HepG2 (cell line): ENCODE measurements at regions not wholly inside any gene's neighbourhood (a gene's known extent, or its start where the extent isn't known, plus 50 kb on each side); places are given as distances from the start of the nearest gene placed in this dataset.
"Not testable (repeated sequence)": the region's sequence is repeated elsewhere in the genome, so short reads cannot be mapped to it uniquely, and the experiment has no call there.

Experiments
- ATAC-seq: fragments of 200-7000 bp; cut with Tn5 transposase; 3 replicates; pipeline ENCODE4 v1.9.1; 2020; ENCODE audit warnings: mild to moderate bottlenecking, moderate library complexity
- BruUV-seq: library from RNA; stranded (reverse); fragments of 400-500 nt; replicated peaks from 2 replicates; lab custom pipeline; 2021; lab: Mats Ljungman, UMichigan
- CTCF ChIA-PET: fragments of 300-600 bp; formaldehyde crosslinking; extraction: SDS; loops from one replicate; lab custom pipeline; 2021; ENCODE audit warnings: low total read pairs, inconsistent platforms, low intra/inter-chr PET ratio; lab: Yijun Ruan, JAX
- POLR2A ChIA-PET: fragments of 350-600 bp; sonication (Branson Sonifier 250); formaldehyde crosslinking; loops from one replicate; lab custom pipeline; 2020; ENCODE audit warnings: antibody characterized with exemption, inconsistent platforms; lab: Yijun Ruan, JAX
- DNase-seq: peaks from one replicate; pipeline ENCODE4 v3.0.0-alpha.2; 2015; ENCODE audit warnings: low spot score
- FAIRE-seq: peaks from 3 replicates; lab custom pipeline; 2011; peaks lifted over from hg19 to GRCh38; lab: Jason Lieb, UNC
- H2AFZ ChIP-seq: one replicate; pipeline ENCODE4 v1.6.1; 2011; ENCODE audit warnings: low read length, inconsistent platforms
- H3K27ac ChIP-seq: fragments of 300-600 bp; 3 replicates; pipeline ENCODE4 v1.8.0; 2011; ENCODE audit warnings: mixed run types, mild to moderate bottlenecking, mixed read lengths, low read length, inconsistent platforms; ENCODE audit not compliant: insufficient read depth; ENCODE audit errors: extremely low read length
- H3K27me3 ChIP-seq, 2 experiments: fragments of 200-600 bp in 1 of 2; 2 replicates in 1 of 2; 3 replicates in 1 of 2; pipeline versions ENCODE4 v1.6.0 to v1.8.0; 2011; ENCODE audit warnings: low read length in 2 of 2, mild to moderate bottlenecking in 2 of 2, moderate library complexity in 2 of 2, inconsistent platforms in 1 of 2; ENCODE audit not compliant: insufficient read depth in 2 of 2, control insufficient read depth in 1 of 2
- H3K36me3 ChIP-seq, 2 experiments: fragments of 200-600 bp in 1 of 2; replicated peaks in 1 of 2; 2 replicates in 1 of 2; 3 replicates in 1 of 2; pipeline versions ENCODE4 v1.5.1 to v1.8.0; 2011; ENCODE audit warnings: low read length in 2 of 2, inconsistent platforms in 1 of 2; ENCODE audit not compliant: insufficient read depth in 2 of 2, control insufficient read depth in 1 of 2
- H3K4me1 ChIP-seq: 2 replicates; pipeline ENCODE4 v1.5.1; 2012; ENCODE audit warnings: low read length, inconsistent platforms; ENCODE audit not compliant: insufficient read depth
- H3K4me2 ChIP-seq: 2 replicates; pipeline ENCODE4 v1.6.0; 2011; ENCODE audit warnings: low read depth, low read length, inconsistent platforms
- H3K4me3 ChIP-seq, 3 experiments: fragments of 200-600 bp in 1 of 3; sonication (generic), shearing (Covaris generic) in 1 of 3; replicated peaks in 1 of 3; 2 replicates each; pipeline ENCODE4 v1.5.1; 2011 to 2016; ENCODE audit warnings: low read length in 3 of 3, inconsistent platforms in 2 of 3, low read depth in 2 of 3, mild to moderate bottlenecking in 2 of 3, control low read depth in 1 of 3, mixed read lengths in 1 of 3; ENCODE audit not compliant: insufficient read depth in 1 of 3
- H3K79me2 ChIP-seq: one replicate; pipeline ENCODE4 v1.6.1; 2011; ENCODE audit warnings: low read length, inconsistent platforms; ENCODE audit not compliant: insufficient read depth
- H3K9ac ChIP-seq: 2 replicates; pipeline ENCODE4 v1.6.0; 2011; ENCODE audit warnings: mild to moderate bottlenecking, low read depth, low read length, inconsistent platforms; ENCODE audit not compliant: insufficient read depth
- H3K9me3 ChIP-seq: 2 replicates; pipeline ENCODE4 v1.5.1; 2012; ENCODE audit warnings: mild to moderate bottlenecking, low read length
- H4K20me1 ChIP-seq: 2 replicates; pipeline ENCODE4 v1.6.0; 2011; ENCODE audit warnings: inconsistent platforms, mild to moderate bottlenecking, low read length, moderate library complexity; ENCODE audit not compliant: insufficient read depth
- CEBPG ChIP-seq: IDR thresholded peaks from 2 replicates; pipeline ENCODE4 v1.6.1; 2016
- RFX1 ChIP-seq: fragments of 450-650 bp; IDR thresholded peaks from 2 replicates; pipeline ENCODE4 v1.6.1; 2017
- RFXAP ChIP-seq: sonication (generic); formaldehyde crosslinking; IDR thresholded peaks from 2 replicates; pipeline ENCODE4 v1.4.0; 2020; ENCODE audit warnings: missing genetic modification reagents, borderline replicate concordance
- SNRNP70 ChIP-seq: fragments of 200-400 bp; formaldehyde crosslinking; IDR thresholded peaks from 2 replicates; pipeline ENCODE4 v1.6.1; 2017; ENCODE audit warnings: mild to moderate bottlenecking, low read depth, low read length, moderate library complexity
- ZNF121 ChIP-seq: sonication (generic); formaldehyde crosslinking; IDR thresholded peaks from 2 replicates; pipeline ENCODE4 v1.5.0; 2020; ENCODE audit warnings: mild to moderate bottlenecking, missing genetic modification reagents
- ZNF207 ChIP-seq: fragments of 450-650 bp; IDR thresholded peaks from 2 replicates; pipeline ENCODE4 v1.6.1; 2016; ENCODE audit warnings: antibody characterized with exemption, borderline replicate concordance
- ZNF253 ChIP-seq: sonication (generic); formaldehyde crosslinking; IDR thresholded peaks from 2 replicates; pipeline ENCODE4 v1.8.0; 2022; ENCODE audit warnings: mild to moderate bottlenecking, missing genetic modification reagents, borderline replicate concordance
- ZNF557 ChIP-seq: sonication (generic); formaldehyde crosslinking; IDR thresholded peaks from 2 replicates; pipeline ENCODE4 v1.4.0; 2020; ENCODE audit warnings: missing genetic modification reagents
- ZNF574 ChIP-seq: sonication (generic); formaldehyde crosslinking; IDR thresholded peaks from 2 replicates; pipeline ENCODE4 v1.4.0; 2020; ENCODE audit warnings: missing genetic modification reagents
- WGBS: methylation state at CpG from one replicate; pipeline ENCODE4 v1.1.6; 2017; ENCODE audit warnings: low lambda C conversion rate; 5-methylcytosine and 5-hydroxymethylcytosine counted together
- in situ Hi-C: cut with HindIII; loops from 2 replicates; pipeline ENCODE4 v1.10.0; 2017; ENCODE audit warnings: low pct_unique_long_range_greater_than_20kb; ENCODE audit not compliant: extremely low pct_ligation_motif_present
- intact Hi-C: fragments of 100-400 bp; cut with micrococcal nuclease; formaldehyde crosslinking; loops from one replicate; pipeline ENCODE4 v1.10.0; 2022; ENCODE audit not compliant: unreplicated experiment
- TF ChIP-seq, protein P1 (sequence below): sonication (generic); formaldehyde crosslinking; IDR thresholded peaks from 2 replicates; pipeline ENCODE4 v1.9.0; 2021; ENCODE audit warnings: missing genetic modification reagents, mild to moderate bottlenecking, borderline replicate concordance
- TF ChIP-seq, protein P2 (sequence below): sonication (generic); formaldehyde crosslinking; IDR thresholded peaks from 2 replicates; pipeline ENCODE4 v1.8.0; 2022; ENCODE audit warnings: mild to moderate bottlenecking, missing genetic modification reagents, moderate library complexity

GRCh38 chr1:37363535-37363934, 110.8 kb upstream of the ZC3H12A start (continued):
- TF ChIP-seq ZNF574 (CRISPR knock-in tag) = no peak

GRCh38 chr1:37368665-37369315, 105.6 kb upstream of the ZC3H12A start:
- H3K27ac ChIP-seq, ATAC-seq, BruUV-seq, intact Hi-C loops, H3K9me3 ChIP-seq, H3K4me3 ChIP-seq, POLR2A ChIA-PET, CTCF ChIA-PET, H3K27me3 ChIP-seq, FAIRE-seq, H3K4me2 ChIP-seq, H3K36me3 ChIP-seq, DNase-seq, H3K9ac ChIP-seq, H3K4me1 ChIP-seq, H3K79me2 ChIP-seq, in situ Hi-C loops, H2AFZ ChIP-seq, H4K20me1 ChIP-seq: not testable (repeated sequence)
- 0% methylated on average over 1 of the region's 3 CpGs for WGBS

GRCh38 chr1:37372302-37372701, 102.1 kb upstream of the ZC3H12A start:
- Histone ChIP-seq H3K79me2 (no peaks in the 10 kb centered on the region), H2AFZ (no peak overlapping the region), H3K4me2 (no peak overlapping the region), H3K9ac (no peak overlapping the region), H3K27me3 (no peaks in the 10 kb centered on the region), H3K36me3 (no peaks in the 10 kb centered on the region), H3K4me1 (no peaks in the 10 kb centered on the region), H3K27ac (no peak overlapping the region), H4K20me1 (no peaks in the 10 kb centered on the region), H3K4me3 (no peak overlapping the region), H3K9me3 (no peaks in the 10 kb centered on the region)
- BruUV-seq = no TSS peak
- intact Hi-C loops (no loop called here), in situ Hi-C loops (no loop called here)
- FAIRE-seq (no peak), DNase-seq (no peak), ATAC-seq (no peak)
- ChIA-PET POLR2A (no interaction called here), CTCF (no interaction called here)
- 3% methylated on average over 2 of the region's 2 CpGs for WGBS
- TF ChIP-seq, protein P1, sequence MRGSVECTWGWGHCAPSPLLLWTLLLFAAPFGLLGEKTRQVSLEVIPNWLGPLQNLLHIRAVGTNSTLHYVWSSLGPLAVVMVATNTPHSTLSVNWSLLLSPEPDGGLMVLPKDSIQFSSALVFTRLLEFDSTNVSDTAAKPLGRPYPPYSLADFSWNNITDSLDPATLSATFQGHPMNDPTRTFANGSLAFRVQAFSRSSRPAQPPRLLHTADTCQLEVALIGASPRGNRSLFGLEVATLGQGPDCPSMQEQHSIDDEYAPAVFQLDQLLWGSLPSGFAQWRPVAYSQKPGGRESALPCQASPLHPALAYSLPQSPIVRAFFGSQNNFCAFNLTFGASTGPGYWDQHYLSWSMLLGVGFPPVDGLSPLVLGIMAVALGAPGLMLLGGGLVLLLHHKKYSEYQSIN (CRISPR knock-in tag) = no peak
- TF ChIP-seq CEBPG (CRISPR knock-in tag) (no peak), ZNF557 (CRISPR knock-in tag) (no peak), ZNF207 (no peak), SNRNP70 (no peak), ZNF253 (CRISPR knock-in tag) (no peak), RFXAP (CRISPR knock-in tag) (no peak), ZNF121 (CRISPR knock-in tag) (no peak), RFX1 (no peak)
- TF ChIP-seq, protein P2, sequence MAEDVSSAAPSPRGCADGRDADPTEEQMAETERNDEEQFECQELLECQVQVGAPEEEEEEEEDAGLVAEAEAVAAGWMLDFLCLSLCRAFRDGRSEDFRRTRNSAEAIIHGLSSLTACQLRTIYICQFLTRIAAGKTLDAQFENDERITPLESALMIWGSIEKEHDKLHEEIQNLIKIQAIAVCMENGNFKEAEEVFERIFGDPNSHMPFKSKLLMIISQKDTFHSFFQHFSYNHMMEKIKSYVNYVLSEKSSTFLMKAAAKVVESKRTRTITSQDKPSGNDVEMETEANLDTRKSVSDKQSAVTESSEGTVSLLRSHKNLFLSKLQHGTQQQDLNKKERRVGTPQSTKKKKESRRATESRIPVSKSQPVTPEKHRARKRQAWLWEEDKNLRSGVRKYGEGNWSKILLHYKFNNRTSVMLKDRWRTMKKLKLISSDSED (CRISPR knock-in tag) = no peak
